ENCODE measurements at regions not wholly inside any gene's neighbourhood (a gene's known extent, or its start where the extent isn't known, plus 50 kb on each side); places are given as distances from the start of the nearest gene placed in this dataset.
"Not testable (repeated sequence)": the region's sequence is repeated elsewhere in the genome, so short reads cannot be mapped to it uniquely, and the experiment has no call there.

DNA sequence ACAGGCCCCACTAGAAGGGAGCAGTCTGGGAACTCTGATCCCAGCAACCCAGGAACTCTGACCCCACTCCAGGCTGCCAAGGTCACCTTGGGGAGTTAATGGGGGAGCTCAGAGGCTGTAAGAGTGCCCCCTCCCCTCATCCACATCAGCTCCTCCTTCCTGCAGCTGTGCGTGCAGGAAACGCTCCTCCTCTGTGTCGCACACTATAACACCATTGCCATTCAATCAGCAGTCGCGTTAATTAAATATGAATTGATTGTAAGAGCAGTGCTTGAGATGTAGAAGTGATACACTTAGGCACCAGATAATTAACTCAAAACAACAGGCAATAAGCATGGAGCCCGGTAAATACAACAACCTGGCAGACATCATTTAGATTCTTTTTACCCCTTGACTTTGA, 205.7 kb downstream of the MATN1 start:
- TF ChIP-seq, protein P1, sequence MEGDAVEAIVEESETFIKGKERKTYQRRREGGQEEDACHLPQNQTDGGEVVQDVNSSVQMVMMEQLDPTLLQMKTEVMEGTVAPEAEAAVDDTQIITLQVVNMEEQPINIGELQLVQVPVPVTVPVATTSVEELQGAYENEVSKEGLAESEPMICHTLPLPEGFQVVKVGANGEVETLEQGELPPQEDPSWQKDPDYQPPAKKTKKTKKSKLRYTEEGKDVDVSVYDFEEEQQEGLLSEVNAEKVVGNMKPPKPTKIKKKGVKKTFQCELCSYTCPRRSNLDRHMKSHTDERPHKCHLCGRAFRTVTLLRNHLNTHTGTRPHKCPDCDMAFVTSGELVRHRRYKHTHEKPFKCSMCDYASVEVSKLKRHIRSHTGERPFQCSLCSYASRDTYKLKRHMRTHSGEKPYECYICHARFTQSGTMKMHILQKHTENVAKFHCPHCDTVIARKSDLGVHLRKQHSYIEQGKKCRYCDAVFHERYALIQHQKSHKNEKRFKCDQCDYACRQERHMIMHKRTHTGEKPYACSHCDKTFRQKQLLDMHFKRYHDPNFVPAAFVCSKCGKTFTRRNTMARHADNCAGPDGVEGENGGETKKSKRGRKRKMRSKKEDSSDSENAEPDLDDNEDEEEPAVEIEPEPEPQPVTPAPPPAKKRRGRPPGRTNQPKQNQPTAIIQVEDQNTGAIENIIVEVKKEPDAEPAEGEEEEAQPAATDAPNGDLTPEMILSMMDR (IDR thresholded peaks at IDR 0.05 in 4 of 5, conservative IDR thresholded peaks at IDR 0.05 in 1 of 5), result not testable (repeated sequence)
- TF ChIP-seq POLR2A (IDR thresholded peaks at IDR 0.05), result not testable (repeated sequence)

Data from gastrocnemius medialis (tissue), 4 donors.